SK-N-SH (cell line): ENCODE measurements at regions not wholly inside any gene's neighbourhood (a gene's known extent, or its start where the extent isn't known, plus 50 kb on each side); places are given as distances from the start of the nearest gene placed in this dataset.

Experiments
- CTCF ChIA-PET: fragments of 300-600, 350-600 bp; formaldehyde crosslinking; extraction: SDS; loops from one replicate; lab custom pipeline; 2021; lab: Yijun Ruan, JAX
- POLR2A ChIA-PET: fragments of 350-600 bp; sonication (Branson Sonifier 250); formaldehyde crosslinking; extraction: SDS; loops from one replicate; lab custom pipeline; 2020; ENCODE audit warnings: antibody characterized with exemption, inconsistent platforms; lab: Yijun Ruan, JAX
- DNase-seq: peaks from one replicate; pipeline ENCODE4 v3.0.0; 2012
- H2AFZ ChIP-seq: fragments of 200-600 bp; sonication (generic); 2 replicates; pipeline ENCODE4 v1.8.1; 2016; ENCODE audit warnings: antibody characterized with exemption, mild to moderate bottlenecking, low read depth
- H3F3A ChIP-seq: fragments of 200-600 bp; sonication (generic); replicated peaks from 2 replicates; pipeline ENCODE3; 2016; ENCODE audit warnings: antibody characterized with exemption, mild to moderate bottlenecking; ENCODE audit not compliant: insufficient read depth
- H3K27ac ChIP-seq, 2 experiments: fragments of 200-500 bp in 1 of 2; fragments of 200-600 bp in 1 of 2; sonication (Bioruptor generic) in 1 of 2; sonication (generic), shearing (Covaris generic) in 1 of 2; 2 replicates each; pipeline versions ENCODE4 v1.5.1 to v1.6.1; 2014 to 2016; ENCODE audit warnings: low read depth in 2 of 2, inconsistent platforms in 1 of 2, low read length in 1 of 2, mild to moderate bottlenecking in 1 of 2, mixed read lengths in 1 of 2
- H3K27me3 ChIP-seq: fragments of 200-600 bp; sonication (generic), shearing (Covaris generic); 2 replicates; pipeline ENCODE4 v1.6.1; 2016; ENCODE audit warnings: mixed run types; ENCODE audit not compliant: insufficient read depth
- H3K36me3 ChIP-seq, 2 experiments: fragments of 200-500 bp in 1 of 2; fragments of 200-600 bp in 1 of 2; sonication (Bioruptor generic) in 1 of 2; sonication (generic) in 1 of 2; replicated peaks in 1 of 2; 2 replicates each; pipeline versions ENCODE3 to v1.5.1; 2014 to 2016; ENCODE audit warnings: low read length in 1 of 2, mild to moderate bottlenecking in 1 of 2; ENCODE audit not compliant: insufficient read depth in 2 of 2, control insufficient read depth in 1 of 2
- H3K4me1 ChIP-seq, 2 experiments: fragments of 200-500 bp in 1 of 2; fragments of 200-600 bp in 1 of 2; sonication (Bioruptor generic) in 1 of 2; sonication (generic), shearing (Covaris generic) in 1 of 2; 2 replicates each; pipeline versions ENCODE4 v1.5.1 to v1.6.1; 2014 to 2016; ENCODE audit warnings: low read depth in 1 of 2, low read length in 1 of 2, mixed run types in 1 of 2; ENCODE audit not compliant: insufficient read depth in 2 of 2, control insufficient read depth in 1 of 2
- H3K4me2 ChIP-seq: fragments of 200-600 bp; sonication (generic), shearing (Covaris generic); 2 replicates; pipeline ENCODE4 v1.6.1; 2017; ENCODE audit warnings: mixed run types
- H3K4me3 ChIP-seq, 2 experiments: fragments of 200-500 bp in 1 of 2; fragments of 200-600 bp in 1 of 2; sonication (Bioruptor generic) in 1 of 2; sonication (generic), shearing (Covaris generic) in 1 of 2; 2 replicates each; pipeline versions ENCODE4 v1.5.1 to v1.8.1; 2014 to 2016; ENCODE audit warnings: low read depth in 2 of 2, inconsistent platforms in 1 of 2, low read length in 1 of 2, mild to moderate bottlenecking in 1 of 2, mixed read lengths in 1 of 2, moderate library complexity in 1 of 2
- H3K79me2 ChIP-seq: fragments of 200-600 bp; sonication (generic); 2 replicates; pipeline ENCODE4 v1.8.1; 2017; ENCODE audit warnings: mild to moderate bottlenecking; ENCODE audit not compliant: insufficient read depth
- H3K9ac ChIP-seq: fragments of 200-600 bp; sonication (generic); 2 replicates; pipeline ENCODE4 v1.6.1; 2017; ENCODE audit warnings: mixed run types
- H3K9me2 ChIP-seq: fragments of 200-600 bp; sonication (generic); 2 replicates; pipeline ENCODE4 v1.6.1; 2017; ENCODE audit warnings: mixed run types
- H3K9me3 ChIP-seq: fragments of 200-600 bp; sonication (generic); 2 replicates; pipeline ENCODE4 v1.6.1; 2017; ENCODE audit warnings: mixed run types, mild to moderate bottlenecking, moderate library complexity
- H4K20me1 ChIP-seq: fragments of 200-600 bp; sonication (generic); 2 replicates; pipeline ENCODE4 v1.6.1; 2017; ENCODE audit warnings: mild to moderate bottlenecking, mixed run types; ENCODE audit not compliant: insufficient read depth
- EZH2phosphoT487 ChIP-seq: fragments of 200-600 bp; sonication (generic); IDR thresholded peaks from 2 replicates; pipeline ENCODE4 v1.6.1; 2017; ENCODE audit warnings: low read depth, mixed run types, mild to moderate bottlenecking, antibody characterized with exemption, moderate library complexity, borderline replicate concordance
- FOSL2 ChIP-seq: IDR thresholded peaks from 2 replicates; pipeline ENCODE4 v1.4.0; 2012; ENCODE audit warnings: low read depth, mild to moderate bottlenecking, moderate library complexity, borderline replicate concordance
- FOXJ3 ChIP-seq: sonication (generic); formaldehyde crosslinking; IDR thresholded peaks from 2 replicates; pipeline ENCODE4 v1.5.1; 2020; ENCODE audit warnings: mild to moderate bottlenecking, missing genetic modification reagents
- GABPA ChIP-seq: IDR thresholded peaks from 2 replicates; pipeline ENCODE4 v1.4.0; 2012; ENCODE audit warnings: low read depth, mild to moderate bottlenecking
- JUND ChIP-seq: IDR thresholded peaks from 2 replicates; pipeline ENCODE4 v1.4.0; 2012
- MXI1 ChIP-seq: IDR thresholded peaks from 2 replicates; pipeline ENCODE4 v1.6.1; 2012; ENCODE audit warnings: mild to moderate bottlenecking, low read depth, low read length, improper control_type of control experiment
- NFIC ChIP-seq: IDR thresholded peaks from 2 replicates; pipeline ENCODE4 v1.4.0; 2012; ENCODE audit warnings: borderline replicate concordance
- RXRA ChIP-seq: IDR thresholded peaks from 2 replicates; pipeline ENCODE4 v1.4.0; 2012; ENCODE audit warnings: low read depth, mild to moderate bottlenecking, borderline replicate concordance
- SMC3 ChIP-seq: IDR thresholded peaks from 2 replicates; pipeline ENCODE4 v1.6.1; 2012; ENCODE audit warnings: low read depth, low read length, improper control_type of control experiment
- TAF1 ChIP-seq: IDR thresholded peaks from 2 replicates; pipeline ENCODE4 v1.6.1; 2012; ENCODE audit warnings: low read depth, mild to moderate bottlenecking, low read length, moderate library complexity, borderline replicate concordance
- YY1 ChIP-seq: IDR thresholded peaks from 2 replicates; pipeline ENCODE4 v1.4.0; 2012; ENCODE audit warnings: low read depth, mild to moderate bottlenecking
- WGBS: methylation state at CpG from one replicate; pipeline ENCODE4 v1.1.6; 2017; ENCODE audit warnings: low lambda C conversion rate; 5-methylcytosine and 5-hydroxymethylcytosine counted together
- TF ChIP-seq, protein P1 (sequence below): IDR thresholded peaks from 2 replicates; pipeline ENCODE4 v1.4.0; 2012; ENCODE audit warnings: low read depth
- TF ChIP-seq, protein P2 (sequence below): IDR thresholded peaks from 2 replicates; pipeline ENCODE4 v1.4.0; 2012; ENCODE audit warnings: low read depth, borderline replicate concordance
- TF ChIP-seq, protein P3 (sequence below): fragments of 200-600 bp; sonication (generic); IDR thresholded peaks from 2 replicates; pipeline ENCODE4 v1.6.1; 2017; ENCODE audit warnings: antibody characterized with exemption, mild to moderate bottlenecking, moderate library complexity
- TF ChIP-seq, protein P4 (sequence below): IDR thresholded peaks from 2 replicates; pipeline ENCODE4 v1.4.0; 2012; ENCODE audit warnings: low read depth, borderline replicate concordance

DNA sequence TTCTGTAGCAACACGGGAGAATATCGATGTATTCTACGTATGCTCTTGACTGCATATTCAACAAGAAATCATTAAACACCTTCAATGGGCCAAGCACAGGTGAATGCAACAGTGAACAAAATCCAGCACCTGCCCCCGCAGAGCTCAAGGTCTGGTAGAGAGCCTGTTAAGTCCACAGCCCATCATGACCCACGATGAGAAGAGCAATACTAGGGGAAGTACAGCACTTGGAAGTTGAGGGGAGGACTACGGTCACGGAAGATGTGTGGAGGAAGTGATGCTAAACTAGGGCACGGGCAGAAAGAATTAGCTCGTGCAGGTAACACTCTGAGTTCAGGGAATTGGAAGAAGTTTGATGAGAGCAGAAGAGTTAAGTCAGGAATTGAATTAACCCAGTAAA lies 253.6 kb downstream of the HAPSTR1 start (continued):
- TF ChIP-seq, protein P1, sequence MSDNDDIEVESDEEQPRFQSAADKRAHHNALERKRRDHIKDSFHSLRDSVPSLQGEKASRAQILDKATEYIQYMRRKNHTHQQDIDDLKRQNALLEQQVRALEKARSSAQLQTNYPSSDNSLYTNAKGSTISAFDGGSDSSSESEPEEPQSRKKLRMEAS = no peak
- TF ChIP-seq JUND = no peak

DNA sequence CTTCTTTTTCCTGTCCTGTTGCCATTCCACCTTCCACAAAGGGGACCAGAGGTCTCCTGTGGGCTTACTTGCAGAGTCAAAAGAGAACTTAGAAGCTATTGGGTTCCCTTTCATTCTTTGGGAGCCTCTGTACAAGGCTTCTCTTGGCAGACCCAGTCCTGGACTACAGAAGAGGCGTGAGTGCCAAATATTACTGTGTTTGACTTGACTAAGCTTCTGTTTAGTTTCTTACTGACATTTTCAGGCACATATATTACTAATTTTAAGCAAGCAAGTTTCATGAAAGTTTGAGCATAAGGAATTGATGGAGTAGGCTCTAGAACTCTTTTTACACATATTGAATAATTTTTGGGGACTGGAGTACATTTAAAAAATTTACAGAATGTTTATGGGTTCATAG lies 254.4 kb downstream of the HAPSTR1 start:
- ChIA-PET POLR2A (no interaction called here), CTCF (no interaction called here)
- Histone ChIP-seq H3K4me1 (no peaks in the 10 kb centered on the region), H3K79me2 (no peaks in the 10 kb centered on the region), H2AFZ (no peak overlapping the region), H3K9me3 (0 out of 2 replicates have a peak, but pooled peaks cover 7% of the 10 kb centered on the region), H3F3A (no peaks in the 10 kb centered on the region), H4K20me1 (no peaks in the 10 kb centered on the region), H3K4me3 (no peak overlapping the region), H3K36me3 (no peaks in the 10 kb centered on the region), H3K9me2 (no peaks in the 10 kb centered on the region; the same call in 1 of the 2 replicates), H3K9ac (no peak overlapping the region), H3K4me2 (no peak overlapping the region), H3K27ac (no peak overlapping the region), H3K27me3 (no peaks in the 10 kb centered on the region)
- TF ChIP-seq GABPA = no peak
- no peak for TF ChIP-seq SMC3
- TF ChIP-seq, protein P2, sequence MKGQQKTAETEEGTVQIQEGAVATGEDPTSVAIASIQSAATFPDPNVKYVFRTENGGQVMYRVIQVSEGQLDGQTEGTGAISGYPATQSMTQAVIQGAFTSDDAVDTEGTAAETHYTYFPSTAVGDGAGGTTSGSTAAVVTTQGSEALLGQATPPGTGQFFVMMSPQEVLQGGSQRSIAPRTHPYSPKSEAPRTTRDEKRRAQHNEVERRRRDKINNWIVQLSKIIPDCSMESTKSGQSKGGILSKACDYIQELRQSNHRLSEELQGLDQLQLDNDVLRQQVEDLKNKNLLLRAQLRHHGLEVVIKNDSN = no peak
- TF ChIP-seq RXRA = no peak
- no peak for TF ChIP-seq EZH2phosphoT487
- no peak for TF ChIP-seq MXI1
- TF ChIP-seq, protein P3, sequence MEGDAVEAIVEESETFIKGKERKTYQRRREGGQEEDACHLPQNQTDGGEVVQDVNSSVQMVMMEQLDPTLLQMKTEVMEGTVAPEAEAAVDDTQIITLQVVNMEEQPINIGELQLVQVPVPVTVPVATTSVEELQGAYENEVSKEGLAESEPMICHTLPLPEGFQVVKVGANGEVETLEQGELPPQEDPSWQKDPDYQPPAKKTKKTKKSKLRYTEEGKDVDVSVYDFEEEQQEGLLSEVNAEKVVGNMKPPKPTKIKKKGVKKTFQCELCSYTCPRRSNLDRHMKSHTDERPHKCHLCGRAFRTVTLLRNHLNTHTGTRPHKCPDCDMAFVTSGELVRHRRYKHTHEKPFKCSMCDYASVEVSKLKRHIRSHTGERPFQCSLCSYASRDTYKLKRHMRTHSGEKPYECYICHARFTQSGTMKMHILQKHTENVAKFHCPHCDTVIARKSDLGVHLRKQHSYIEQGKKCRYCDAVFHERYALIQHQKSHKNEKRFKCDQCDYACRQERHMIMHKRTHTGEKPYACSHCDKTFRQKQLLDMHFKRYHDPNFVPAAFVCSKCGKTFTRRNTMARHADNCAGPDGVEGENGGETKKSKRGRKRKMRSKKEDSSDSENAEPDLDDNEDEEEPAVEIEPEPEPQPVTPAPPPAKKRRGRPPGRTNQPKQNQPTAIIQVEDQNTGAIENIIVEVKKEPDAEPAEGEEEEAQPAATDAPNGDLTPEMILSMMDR = no peak
- no peak for TF ChIP-seq FOXJ3 (CRISPR knock-in tag)
- TF ChIP-seq FOSL2 = no peak
- TF ChIP-seq YY1 = no peak
- TF ChIP-seq JUND = no peak
- TF ChIP-seq, protein P4, sequence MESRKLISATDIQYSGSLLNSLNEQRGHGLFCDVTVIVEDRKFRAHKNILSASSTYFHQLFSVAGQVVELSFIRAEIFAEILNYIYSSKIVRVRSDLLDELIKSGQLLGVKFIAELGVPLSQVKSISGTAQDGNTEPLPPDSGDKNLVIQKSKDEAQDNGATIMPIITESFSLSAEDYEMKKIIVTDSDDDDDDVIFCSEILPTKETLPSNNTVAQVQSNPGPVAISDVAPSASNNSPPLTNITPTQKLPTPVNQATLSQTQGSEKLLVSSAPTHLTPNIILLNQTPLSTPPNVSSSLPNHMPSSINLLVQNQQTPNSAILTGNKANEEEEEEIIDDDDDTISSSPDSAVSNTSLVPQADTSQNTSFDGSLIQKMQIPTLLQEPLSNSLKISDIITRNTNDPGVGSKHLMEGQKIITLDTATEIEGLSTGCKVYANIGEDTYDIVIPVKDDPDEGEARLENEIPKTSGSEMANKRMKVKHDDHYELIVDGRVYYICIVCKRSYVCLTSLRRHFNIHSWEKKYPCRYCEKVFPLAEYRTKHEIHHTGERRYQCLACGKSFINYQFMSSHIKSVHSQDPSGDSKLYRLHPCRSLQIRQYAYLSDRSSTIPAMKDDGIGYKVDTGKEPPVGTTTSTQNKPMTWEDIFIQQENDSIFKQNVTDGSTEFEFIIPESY = no peak
- TF ChIP-seq NFIC = no peak
- no peak for TF ChIP-seq TAF1
- WGBS = 22% methylated on average over 1 of the region's 1 CpG
- DNase-seq = no peak
